Hepatocyte (in vitro differentiated cells): ENCODE measurements at regions not wholly inside any gene's neighbourhood (a gene's known extent, or its start where the extent isn't known, plus 50 kb on each side); places are given as distances from the start of the nearest gene placed in this dataset.

ENCODE experiments used
- CTCF ChIP-seq: fragments of 200-600 bp; sonication (generic); IDR thresholded peaks from 2 replicates; pipeline ENCODE4 v1.5.1; 2016; ENCODE audit warnings: antibody characterized with exemption, mild to moderate bottlenecking; ENCODE audit not compliant: poor library complexity
- EZH2 ChIP-seq: fragments of 200-600 bp; sonication (generic); IDR thresholded peaks from 2 replicates; pipeline ENCODE4 v1.6.1; 2016; ENCODE audit warnings: antibody characterized with exemption, mild to moderate bottlenecking, borderline replicate concordance
- EZH2phosphoT487 ChIP-seq: fragments of 200-600 bp; sonication (generic); IDR thresholded peaks from one replicate; pipeline ENCODE4 v1.6.1; 2018; ENCODE audit warnings: antibody characterized with exemption, mild to moderate bottlenecking, low read depth, moderate library complexity; ENCODE audit not compliant: unreplicated experiment, severe bottlenecking

- TF ChIP-seq CTCF (no peak), EZH2 (no peak), EZH2phosphoT487 (no peak)
Measured at GRCh38 chrX:912677-913076, 282.1 kb downstream of the SHOX start.
